HG02763 (cell line): ENCODE measurements at regions not wholly inside any gene's neighbourhood (a gene's known extent, or its start where the extent isn't known, plus 50 kb on each side); places are given as distances from the start of the nearest gene placed in this dataset.
"Not testable (repeated sequence)": the region's sequence is repeated elsewhere in the genome, so short reads cannot be mapped to it uniquely, and the experiment has no call there.

ENCODE experiments used
- ATAC-seq: cut with Tn5 transposase; IDR thresholded peaks from one replicate; pipeline ENCODE4 v1.9.1; 2021; ENCODE audit warnings: mild to moderate bottlenecking, moderate library complexity; ENCODE audit not compliant: unreplicated experiment

DNA sequence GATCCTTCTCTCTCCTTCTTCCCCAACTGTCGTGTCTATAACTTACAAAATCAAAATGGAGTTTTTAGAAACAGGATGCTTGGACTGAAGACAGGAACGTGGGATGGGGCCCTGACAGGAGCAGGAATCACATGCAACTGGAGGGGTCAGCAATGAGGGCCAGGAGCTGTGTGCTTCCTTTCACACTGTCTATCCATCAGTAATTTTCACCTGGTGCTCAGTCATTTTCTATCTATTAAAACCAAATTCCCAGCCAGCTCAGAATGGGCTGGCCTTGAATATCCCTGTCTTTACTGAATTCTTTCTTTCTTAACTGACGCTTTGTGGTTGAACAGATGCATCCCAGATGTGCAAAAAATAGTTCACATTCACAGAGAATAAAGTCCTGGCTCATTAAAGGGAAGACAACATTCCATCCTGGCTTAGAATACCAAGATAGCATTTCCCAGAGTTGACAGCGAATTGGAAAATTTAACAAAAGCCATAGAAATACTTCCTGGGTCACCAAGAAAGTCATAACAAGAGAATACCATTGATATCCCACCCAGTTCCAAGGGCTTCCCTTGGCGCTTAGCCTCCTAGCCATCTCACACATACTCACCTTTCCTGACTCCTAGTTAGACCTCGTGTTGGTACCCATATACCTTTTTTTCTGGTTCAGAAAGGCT is 588.1 kb downstream of the TTLL7 start:
- not testable (repeated sequence) for ATAC-seq

DNA sequence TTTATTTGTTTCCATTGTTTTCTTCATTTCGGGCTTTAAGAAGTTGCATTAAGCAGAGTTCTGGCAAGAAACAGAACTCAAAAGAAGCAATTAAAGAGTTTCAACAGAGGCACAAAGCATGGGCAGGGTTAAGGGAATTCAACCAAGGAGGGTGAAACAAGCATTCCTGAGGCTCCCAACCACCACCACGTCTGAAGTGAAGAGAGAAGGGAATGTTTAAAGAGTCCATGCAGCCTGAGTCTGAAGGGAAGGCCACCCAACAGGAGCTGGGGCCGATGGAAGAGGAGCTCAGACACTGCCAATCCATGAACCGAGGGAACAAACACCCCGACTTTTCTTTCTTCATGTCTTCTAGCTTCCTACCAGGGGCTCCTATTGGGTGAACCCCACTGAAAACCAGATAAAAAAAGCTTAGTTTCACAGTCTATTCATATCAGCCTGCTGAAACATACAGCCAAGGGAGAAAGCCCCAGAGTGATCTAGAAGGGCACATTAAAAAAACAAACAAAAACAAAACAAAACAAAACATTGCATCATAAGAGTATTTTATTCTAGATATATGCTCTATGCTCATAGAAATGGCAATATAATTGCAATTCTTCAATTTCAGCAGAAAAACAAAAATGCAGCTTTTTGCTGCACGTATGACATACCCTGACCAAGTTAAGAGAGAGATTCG is 592.1 kb downstream of the TTLL7 start:
- ATAC-seq: not testable (repeated sequence)

DNA sequence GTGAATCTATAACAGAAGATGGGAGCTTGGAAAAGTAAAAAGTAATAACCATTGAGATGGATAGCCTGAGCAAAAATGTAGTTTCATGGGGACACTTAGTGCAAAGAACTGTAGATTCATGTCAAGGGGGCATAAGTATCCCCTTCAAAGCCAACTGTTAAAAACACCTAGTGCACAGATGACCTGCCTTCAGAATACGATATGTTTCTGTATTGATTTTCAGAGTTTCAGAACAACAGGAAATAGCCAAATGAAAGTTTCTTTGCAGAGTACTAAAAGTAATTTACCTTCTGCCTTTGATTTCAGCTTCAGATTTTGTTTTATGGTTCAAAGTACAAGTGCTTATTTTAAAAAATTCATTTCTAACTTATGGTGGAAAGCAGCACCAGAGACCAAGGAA is 593.1 kb downstream of the TTLL7 start:
- peak; percentile 46 for ATAC-seq

DNA sequence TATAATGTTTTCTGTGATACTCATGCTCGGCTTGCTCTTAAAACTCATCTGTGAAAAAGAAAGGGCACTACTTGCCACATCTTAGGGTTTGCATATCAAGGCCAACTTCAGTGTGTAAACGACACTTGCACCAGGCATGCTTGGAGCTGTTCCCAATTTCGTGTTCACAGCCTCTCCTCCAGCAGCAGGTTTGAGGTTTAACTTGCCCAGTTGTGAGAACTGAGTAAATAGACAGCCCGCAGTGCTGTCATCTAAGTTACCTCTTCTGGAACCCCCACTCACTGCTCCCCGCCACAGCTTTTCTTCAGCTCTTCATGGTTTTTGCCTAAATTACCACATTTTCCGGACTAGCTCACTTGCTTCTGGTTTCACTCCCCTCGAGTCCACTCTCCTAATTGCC is 595.4 kb downstream of the TTLL7 start:
- ATAC-seq: not testable (repeated sequence)

DNA sequence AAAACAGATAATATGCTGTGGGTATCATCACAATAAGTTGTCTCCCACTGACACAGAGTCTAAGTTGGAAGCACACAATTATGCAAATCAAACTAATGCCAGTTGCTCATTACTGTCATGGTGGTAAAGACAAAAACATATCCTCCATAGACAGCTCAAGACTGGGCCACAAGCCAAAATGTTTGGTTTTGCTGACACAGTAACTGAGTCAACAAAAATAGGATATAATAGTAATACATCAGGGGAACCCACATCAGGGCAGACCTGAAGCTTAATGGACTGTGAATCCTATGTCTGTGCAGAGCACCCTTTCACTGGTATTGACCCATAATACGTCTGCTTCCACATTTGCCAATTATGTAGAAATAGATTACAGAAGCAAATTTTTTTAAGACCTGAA is 597.8 kb downstream of the TTLL7 start:
- not testable (repeated sequence) for ATAC-seq

DNA sequence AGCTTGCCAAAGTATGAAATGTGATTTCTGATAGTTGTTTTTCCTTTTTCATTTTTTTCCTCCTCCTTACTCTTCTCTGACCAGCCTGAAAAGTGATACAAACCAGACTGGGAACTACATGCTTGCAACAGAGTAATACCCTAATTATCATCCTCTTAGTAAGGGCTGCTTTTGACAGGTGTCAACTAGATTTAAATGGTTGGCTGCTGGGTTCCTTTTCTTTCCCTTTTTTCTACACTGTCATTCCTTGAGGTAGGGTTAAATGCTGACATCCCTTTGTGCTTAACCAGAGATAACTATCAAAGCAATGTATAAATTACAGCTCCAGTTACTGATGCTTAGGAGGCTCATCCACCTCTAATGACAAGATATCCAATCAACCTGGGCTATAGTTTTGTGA is 598.8 kb downstream of the TTLL7 start:
- not testable (repeated sequence) for ATAC-seq

DNA sequence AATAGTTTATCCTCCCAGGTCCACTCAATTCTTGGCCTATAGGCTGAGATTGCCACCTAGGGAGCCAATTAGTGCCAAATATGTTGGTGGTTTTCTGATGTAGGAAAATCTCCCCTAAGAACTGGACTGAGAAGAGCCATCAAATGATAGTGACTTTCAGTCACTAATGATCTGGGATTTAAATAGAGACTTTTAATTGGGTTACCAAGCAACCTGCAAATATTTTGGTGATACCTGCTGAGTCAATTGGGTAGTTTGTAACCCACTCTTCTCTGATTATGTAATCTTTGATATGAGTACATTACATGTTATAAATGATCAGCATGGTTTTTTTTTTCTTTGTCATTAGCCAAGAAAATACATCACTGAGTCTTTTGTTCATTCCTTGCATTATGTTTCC is 600.8 kb downstream of the TTLL7 start:
- not testable (repeated sequence) for ATAC-seq

DNA sequence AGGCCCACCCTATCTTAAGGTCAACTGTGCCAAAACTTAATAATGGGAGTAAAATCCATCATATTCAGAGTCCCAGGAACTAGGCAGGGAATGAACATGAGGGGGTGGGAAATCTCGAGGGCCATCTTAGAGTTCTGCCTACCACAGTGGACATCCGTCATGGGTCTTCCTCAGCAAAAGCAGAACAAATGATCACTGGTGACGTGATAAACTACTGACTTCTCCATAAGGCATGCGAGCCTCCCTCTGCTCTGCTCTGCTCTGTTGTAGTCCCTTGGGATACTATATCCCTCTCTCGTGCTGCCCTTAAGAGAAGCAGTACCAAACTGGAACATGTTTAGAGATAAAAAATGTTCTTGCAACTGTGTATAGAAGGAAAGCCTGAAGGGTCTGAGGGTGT is 603.8 kb downstream of the TTLL7 start:
- ATAC-seq: not testable (repeated sequence)

DNA sequence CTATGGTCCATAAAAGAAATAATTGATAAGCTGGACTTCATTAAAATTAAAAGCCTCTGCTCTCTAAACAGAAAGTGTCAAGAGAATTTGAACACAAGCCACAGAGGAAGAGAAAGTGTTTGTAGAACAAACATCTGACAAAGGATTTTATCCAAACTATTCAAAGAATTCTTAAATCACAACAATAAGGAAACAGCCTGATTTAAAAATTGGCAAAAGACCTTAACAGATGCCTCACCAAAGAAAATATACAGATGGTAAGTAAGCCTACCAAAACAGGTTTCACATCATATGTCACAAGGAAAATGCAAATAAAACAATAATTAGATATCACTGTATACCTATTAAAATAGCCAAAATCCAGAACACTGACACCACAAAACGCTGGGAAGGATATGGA is 612.0 kb downstream of the TTLL7 start:
- not testable (repeated sequence) for ATAC-seq

DNA sequence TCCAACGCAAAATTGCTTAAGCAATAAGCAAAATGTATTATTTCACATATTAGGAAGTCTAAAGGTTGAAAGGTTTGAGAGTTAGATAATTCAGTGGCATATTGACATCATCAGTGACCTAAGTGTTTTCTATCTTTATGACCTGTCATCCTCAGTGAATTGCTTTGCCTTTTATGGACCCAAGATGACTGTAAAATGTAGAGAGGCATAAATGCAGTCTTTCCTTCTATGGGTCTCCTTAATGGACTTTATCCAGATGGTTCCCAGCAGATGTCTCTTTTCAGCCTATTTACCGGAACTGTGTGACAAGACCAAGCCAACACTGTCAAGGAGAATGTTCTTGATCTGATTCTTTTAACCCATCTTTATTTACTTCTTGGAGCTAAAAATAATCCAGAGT is 615.8 kb downstream of the TTLL7 start:
- not testable (repeated sequence) for ATAC-seq

DNA sequence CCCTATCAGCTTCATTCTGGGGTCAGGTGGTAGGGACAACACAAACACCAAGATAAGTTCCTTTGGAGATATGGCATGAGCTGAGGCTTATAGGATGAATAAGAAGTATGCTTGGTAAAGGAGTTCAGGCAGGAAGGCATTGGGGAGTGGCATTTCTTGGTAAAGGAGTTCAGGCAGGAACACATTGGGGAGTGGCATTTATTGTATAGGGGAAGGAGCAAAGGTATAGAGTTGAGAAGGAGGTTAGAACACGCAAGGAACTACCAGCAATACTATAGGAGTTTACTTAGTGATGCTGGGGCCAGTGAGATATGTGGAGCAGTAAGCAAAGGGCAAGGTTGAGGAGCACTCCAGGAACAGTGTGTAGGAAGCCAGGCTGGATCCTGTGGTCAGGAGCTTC is 625.9 kb downstream of the TTLL7 start:
- ATAC-seq: not testable (repeated sequence)

DNA sequence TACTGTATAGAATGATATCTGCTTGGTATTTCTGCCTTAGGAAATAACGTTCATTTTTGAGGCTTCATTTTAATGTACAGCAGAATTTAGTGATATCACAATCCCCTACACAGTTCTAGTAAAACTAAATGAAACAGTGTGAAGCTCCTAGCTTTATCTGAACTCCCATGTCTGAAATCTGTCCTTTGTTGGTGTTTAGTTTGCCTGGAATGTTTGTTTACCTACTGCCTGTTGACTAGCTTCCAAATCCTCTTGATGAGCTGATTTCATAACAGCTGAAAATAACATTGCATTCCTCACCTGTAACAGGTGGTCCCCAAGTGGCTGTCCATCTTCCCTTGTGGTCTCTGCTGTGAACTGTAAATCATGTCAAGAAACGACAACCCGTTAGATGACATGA is 629.1 kb downstream of the TTLL7 start:
- ATAC-seq: not testable (repeated sequence)

DNA sequence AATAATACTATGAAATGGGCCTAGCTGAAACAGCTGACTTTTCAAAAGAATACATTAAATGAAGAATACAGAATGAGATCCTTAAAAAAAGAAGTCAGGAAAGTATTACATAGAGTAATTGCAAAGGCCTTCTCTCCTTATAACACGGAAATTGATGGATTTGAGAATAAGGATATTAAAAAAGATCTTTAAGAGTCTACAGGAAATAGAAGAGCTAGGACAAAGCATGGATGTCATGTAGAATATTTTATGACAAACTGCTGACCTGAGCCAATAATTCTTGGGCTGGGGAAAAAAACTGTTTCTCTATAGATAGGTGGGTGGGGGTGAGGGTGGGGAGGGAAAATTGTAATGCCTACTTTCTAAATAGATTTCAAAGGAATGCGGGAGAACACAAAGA is 633.6 kb downstream of the TTLL7 start:
- not testable (repeated sequence) for ATAC-seq

DNA sequence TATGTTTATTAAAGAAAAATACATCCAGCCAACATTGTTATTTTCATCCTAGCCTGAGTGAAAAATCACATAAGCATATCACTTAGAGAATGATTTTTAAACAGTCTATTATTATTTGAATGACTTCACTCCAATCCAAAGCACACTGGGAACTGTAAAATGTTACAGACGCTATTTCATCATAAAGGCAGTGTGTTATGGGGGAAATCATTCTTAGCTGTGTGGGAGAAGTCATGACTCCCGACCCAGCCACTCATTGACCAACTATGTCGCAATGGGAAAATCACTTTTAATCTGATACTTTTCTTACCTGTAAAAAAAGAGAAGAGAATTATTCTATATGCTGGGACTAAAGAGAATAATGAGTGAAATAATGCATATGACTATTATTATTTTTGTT is 653.6 kb downstream of the TTLL7 start:
- not testable (repeated sequence) for ATAC-seq

DNA sequence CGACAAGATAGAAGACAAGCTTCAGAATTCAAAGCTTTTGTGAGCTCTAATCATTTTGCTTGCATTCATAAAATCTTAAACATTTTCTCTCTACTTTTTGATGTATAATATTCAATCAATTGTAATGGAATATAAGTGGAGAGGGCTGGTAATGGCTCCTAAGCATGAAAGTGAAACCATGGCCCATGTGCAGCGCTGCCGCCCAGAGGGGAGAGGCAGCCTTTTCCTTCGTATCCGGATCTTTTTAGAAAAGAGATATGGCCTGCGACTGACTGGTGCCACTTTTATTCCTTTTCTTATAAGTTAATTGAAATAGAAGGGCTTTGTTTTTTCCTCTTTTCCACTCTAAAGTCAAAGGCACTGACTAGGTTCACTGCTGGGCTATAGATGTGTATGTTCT is 655.2 kb downstream of the TTLL7 start:
- ATAC-seq: not testable (repeated sequence)

DNA sequence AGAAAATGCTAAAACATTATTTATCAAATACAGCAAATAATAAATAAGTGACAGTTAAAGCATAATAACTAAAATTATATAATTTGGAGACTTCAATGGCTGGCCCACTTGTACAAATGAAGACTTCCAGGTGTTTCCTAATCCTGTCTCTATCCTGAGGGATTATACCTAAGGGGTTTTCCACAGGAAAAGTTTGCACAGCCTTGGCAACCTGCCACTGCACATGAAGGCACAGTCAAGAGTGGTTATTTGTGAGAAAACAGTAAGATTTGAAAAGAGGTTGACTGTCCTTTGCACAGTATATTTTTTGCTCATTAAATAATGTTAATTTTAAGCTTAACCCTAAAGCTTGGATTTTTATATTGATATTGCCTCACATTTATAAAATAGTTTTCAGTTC is 655.9 kb downstream of the TTLL7 start:
- ATAC-seq: not testable (repeated sequence)

DNA sequence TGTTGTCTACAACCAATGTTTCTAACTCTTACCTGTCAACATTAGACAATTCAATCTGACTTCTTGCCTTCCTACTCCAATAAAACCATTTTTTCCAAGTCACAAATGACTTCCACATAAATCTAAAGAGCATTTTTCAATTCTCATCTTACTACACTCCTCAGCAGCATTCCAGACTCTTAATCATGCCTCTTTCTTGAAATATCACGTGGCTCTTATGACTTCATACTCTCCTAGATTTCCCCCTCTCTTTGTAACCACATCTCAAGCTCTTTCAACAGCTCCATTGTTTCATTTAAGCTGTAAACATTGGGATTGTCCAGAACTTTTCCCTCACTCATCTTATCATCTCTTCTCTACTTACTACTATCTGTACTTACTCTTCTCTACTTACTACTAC is 666.6 kb downstream of the TTLL7 start:
- not testable (repeated sequence) for ATAC-seq

DNA sequence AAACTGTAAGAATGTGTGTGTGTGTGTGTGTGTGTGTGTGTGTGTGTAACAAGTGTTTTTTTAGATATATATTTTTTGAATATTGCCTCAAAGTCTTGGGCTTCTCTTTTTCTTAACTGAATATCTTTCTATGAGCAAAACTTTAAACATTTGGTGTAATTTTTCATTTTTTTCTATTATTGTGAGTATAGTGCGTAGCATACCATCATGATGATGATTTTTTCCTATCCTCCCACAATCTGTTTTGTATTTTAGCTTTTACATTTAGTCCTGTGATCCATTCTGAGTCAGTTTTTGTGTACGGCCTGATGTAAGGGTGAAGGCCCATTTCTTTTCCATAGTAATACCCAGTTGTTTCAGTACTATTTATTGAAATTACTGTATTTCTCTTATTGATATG is 680.6 kb downstream of the TTLL7 start:
- ATAC-seq: no peak

DNA sequence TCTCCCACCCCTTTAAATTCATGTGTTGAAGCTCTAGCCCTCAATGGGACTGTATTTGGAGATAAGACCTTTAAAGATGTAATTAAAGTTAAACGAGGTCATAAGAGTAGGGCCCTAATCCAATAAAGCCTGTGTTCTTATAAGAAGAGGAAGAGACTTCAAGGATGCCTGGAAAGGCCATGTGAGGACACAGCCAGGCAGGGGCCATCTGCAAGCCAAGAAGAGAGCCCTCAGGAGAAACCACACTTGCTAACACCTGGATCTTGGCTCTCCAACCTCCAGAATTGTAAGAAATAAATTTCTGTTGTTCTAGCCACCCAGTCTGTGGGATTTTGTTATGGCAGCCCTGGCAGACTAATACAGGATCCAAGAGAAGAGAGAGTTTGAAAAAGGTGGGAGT is 683.5 kb downstream of the TTLL7 start:
- not testable (repeated sequence) for ATAC-seq

DNA sequence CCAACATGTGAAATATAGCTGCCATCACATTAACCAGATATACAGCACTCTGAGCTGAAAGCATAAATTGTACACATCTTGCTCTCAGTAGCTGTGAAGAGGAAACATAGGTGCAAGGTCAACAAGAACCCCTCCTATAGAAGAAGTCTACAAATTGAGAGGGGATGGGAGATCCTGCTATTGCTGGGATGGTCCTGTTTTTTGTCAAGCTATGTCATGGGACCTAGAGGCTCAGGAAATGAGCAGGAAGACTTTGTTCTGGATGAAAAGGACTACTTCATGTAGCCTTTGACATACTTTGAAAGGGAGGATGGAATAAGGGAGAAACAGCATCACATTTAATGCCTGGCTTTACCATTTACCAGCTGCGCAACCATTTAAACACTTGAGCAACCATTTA is 688.8 kb downstream of the TTLL7 start:
- ATAC-seq: not testable (repeated sequence)

DNA sequence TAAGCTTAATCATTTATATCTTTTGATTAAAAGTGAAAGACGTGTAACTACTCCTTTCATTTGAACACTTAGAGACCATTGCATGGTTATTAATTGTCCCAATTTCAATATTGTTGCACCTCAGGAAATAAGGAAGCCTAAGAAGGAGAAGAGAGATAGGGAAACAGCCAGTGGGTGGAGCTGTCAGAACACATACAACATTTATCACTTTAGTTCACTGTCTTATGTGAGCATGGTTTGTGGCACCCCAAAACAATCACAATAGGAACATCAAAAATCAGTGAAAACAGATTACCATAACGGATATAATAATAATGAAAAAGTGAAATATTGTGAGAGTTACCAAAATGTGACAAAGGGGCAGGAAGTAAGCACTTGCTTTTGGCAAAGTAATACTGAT is 689.9 kb downstream of the TTLL7 start:
- not testable (repeated sequence) for ATAC-seq

DNA sequence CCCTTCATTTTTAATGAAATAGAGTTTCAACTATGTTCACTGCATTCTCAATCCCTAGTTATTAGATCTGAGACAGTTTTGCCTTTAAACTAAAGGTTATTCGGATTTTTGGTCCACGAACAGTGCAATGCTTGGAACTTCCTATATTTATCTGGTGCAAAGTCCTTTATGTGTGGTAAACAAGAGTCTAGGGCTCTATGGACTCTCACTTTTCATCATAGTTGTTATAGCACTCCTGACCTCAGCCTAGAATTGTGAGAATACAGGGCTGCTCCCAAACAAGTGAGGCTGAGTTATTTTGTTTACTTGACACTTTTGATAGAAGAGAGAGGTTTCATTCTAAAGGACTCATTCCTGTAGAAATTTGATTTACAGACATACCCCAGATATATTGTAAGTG is 692.1 kb downstream of the TTLL7 start:
- ATAC-seq: not testable (repeated sequence)
